Stimulated activated CD8-positive, alpha-beta memory T cell treated with anti-CD3 and anti-CD28 coated beads, Interleukin-2, amount 100 ng/mL, for 48 hours (primary cell): ENCODE measurements at regions not wholly inside any gene's neighbourhood (a gene's known extent, or its start where the extent isn't known, plus 50 kb on each side); places are given as distances from the start of the nearest gene placed in this dataset.
A peak's percentile ranks its signal among the peaks of the same experiment; 100 is the strongest.

Experiments used
- DNase-seq, 2 donors: peaks; one replicate each; pipeline ENCODE4 v3.0.0-alpha.2; 2020; ENCODE audit warnings: low read depth in 2 of 2

GRCh38 chr1:234699795-234700665 lies 90.1 kb upstream of the IRF2BP2 start:
- no peak for DNase-seq

- DNase-seq, result no peak
These were observed 88.7 kb upstream of the IRF2BP2 start for GRCh38 chr1:234698686-234699085.

GRCh38 chr1:234697741-234698140 lies 87.8 kb upstream of the IRF2BP2 start:
- no peak for DNase-seq

- no peak for DNase-seq
These were observed 87.0 kb upstream of the IRF2BP2 start for GRCh38 chr1:234697015-234697414.

- no peak for DNase-seq
These were observed 86.2 kb upstream of the IRF2BP2 start for GRCh38 chr1:234696148-234696576.

- DNase-seq, result no peak
These were observed 84.7 kb upstream of the IRF2BP2 start for GRCh38 chr1:234694661-234695060.

- DNase-seq, result no peak
These were observed 83.1 kb upstream of the IRF2BP2 start for GRCh38 chr1:234692966-234693580.

GRCh38 chr1:234691567-234691966 lies 81.6 kb upstream of the IRF2BP2 start:
- DNase-seq, result no peak

- DNase-seq, result no peak
These were observed 80.9 kb upstream of the IRF2BP2 start for GRCh38 chr1:234690872-234691271.

GRCh38 chr1:234689236-234689635 lies 79.3 kb upstream of the IRF2BP2 start:
- DNase-seq, result no peak

- DNase-seq, result no peak
These were observed 77.0 kb upstream of the IRF2BP2 start for GRCh38 chr1:234687011-234687410.

- DNase-seq, result no peak
These were observed 76.1 kb upstream of the IRF2BP2 start for GRCh38 chr1:234686035-234686434.

GRCh38 chr1:234684856-234685255 lies 74.9 kb upstream of the IRF2BP2 start:
- no peak for DNase-seq

GRCh38 chr1:234683861-234684632 lies 74.1 kb upstream of the IRF2BP2 start:
- no peak for DNase-seq

GRCh38 chr1:234683127-234683860 lies 73.3 kb upstream of the IRF2BP2 start:
- DNase-seq, result no peak

- no peak for DNase-seq
These were observed 72.0 kb upstream of the IRF2BP2 start for GRCh38 chr1:234681990-234682389.

GRCh38 chr1:234681065-234681464 lies 71.1 kb upstream of the IRF2BP2 start:
- no peak for DNase-seq

- DNase-seq, result no peak
These were observed 70.4 kb upstream of the IRF2BP2 start for GRCh38 chr1:234680331-234680904.

- DNase-seq, result peak; percentile 15 to 42
These were observed 66.2 kb upstream of the IRF2BP2 start for GRCh38 chr1:234676103-234676594.

- no peak for DNase-seq
These were observed 65.6 kb upstream of the IRF2BP2 start for GRCh38 chr1:234675572-234675971.

- no peak for DNase-seq
These were observed 65.0 kb upstream of the IRF2BP2 start for GRCh38 chr1:234675006-234675405.
